B cell (primary cell): ENCODE measurements at regions not wholly inside any gene's neighbourhood (a gene's known extent, or its start where the extent isn't known, plus 50 kb on each side); places are given as distances from the start of the nearest gene placed in this dataset.
"Not testable (repeated sequence)": the region's sequence is repeated elsewhere in the genome, so short reads cannot be mapped to it uniquely, and the experiment has no call there.

Source experiments
- ATAC-seq: fragments of 200-7000 bp; cut with Tn5 transposase; one replicate; pipeline ENCODE4 v1.10.0; 2021; ENCODE audit warnings: low read depth, mild to moderate bottlenecking, moderate number of reproducible peaks, moderate library complexity
- CTCF ChIA-PET: fragments of 350-600 bp; sonication (Branson Sonifier 250); formaldehyde crosslinking; loops from one replicate; lab custom pipeline; 2021; ENCODE audit warnings: antibody characterized with exemption, inconsistent platforms; lab: Charles Lee
- POLR2A ChIA-PET: fragments of 350-600 bp; sonication (Branson Sonifier 250); formaldehyde crosslinking; loops from one replicate; lab custom pipeline; 2021; ENCODE audit warnings: antibody characterized with exemption; lab: Charles Lee
- DNase-seq: peaks from one replicate; pipeline ENCODE4 v3.0.0; 2013
- H2AFZ ChIP-seq: 2 replicates; pipeline ENCODE4 v1.6.1; 2012; ENCODE audit warnings: mild to moderate bottlenecking, low read depth, low read length; ENCODE audit not compliant: insufficient read depth, poor library complexity, severe bottlenecking
- H3K27ac ChIP-seq, 2 donors: 1 replicate in 1 of 2; 2 replicates in 1 of 2; pipeline ENCODE4 v1.5.1; 2012 to 2013; ENCODE audit warnings: low read length in 2 of 2, mild to moderate bottlenecking in 2 of 2, moderate library complexity in 1 of 2
- H3K27me3 ChIP-seq, 4 experiments: fragments of 200-600 bp in 1 of 4; sonication (generic) in 1 of 4; replicated peaks in 1 of 4; 1 replicate in 2 of 4; 2 replicates in 2 of 4; pipeline versions ENCODE4 v1.6.1 to v1.7.0; 2013 to 2016; ENCODE audit warnings: low read length in 3 of 4, mild to moderate bottlenecking in 2 of 4, mixed read lengths in 1 of 4, moderate library complexity in 1 of 4; ENCODE audit not compliant: insufficient read depth in 4 of 4, control insufficient read depth in 3 of 4; ENCODE audit errors: control extremely low read depth in 1 of 4
- H3K36me3 ChIP-seq, 2 experiments: replicated peaks in 1 of 2; 1 replicate in 1 of 2; 2 replicates in 1 of 2; pipeline versions ENCODE4 v1.6.1 to v1.7.1; 2013; ENCODE audit warnings: low read length in 1 of 2; ENCODE audit not compliant: insufficient read depth in 2 of 2, control insufficient read depth in 1 of 2; ENCODE audit errors: control extremely low read depth in 1 of 2, extremely low read depth in 1 of 2
- H3K4me1 ChIP-seq, 2 donors: fragments of 200-600 bp in 1 of 2; sonication (generic) in 1 of 2; 1 replicate in 1 of 2; 2 replicates in 1 of 2; pipeline versions ENCODE4 v1.5.1 to v1.6.1; 2013 to 2017; ENCODE audit warnings: low read length in 2 of 2; ENCODE audit not compliant: control insufficient read depth in 2 of 2, insufficient read depth in 2 of 2
- H3K4me2 ChIP-seq: replicated peaks from 2 replicates; pipeline ENCODE3; 2012; ENCODE audit warnings: mild to moderate bottlenecking, low read depth, low read length; ENCODE audit not compliant: poor library complexity, severe bottlenecking
- H3K4me3 ChIP-seq, 5 experiments: fragments of 200-600 bp in 1 of 5; sonication (generic) in 1 of 5; 1 replicate in 3 of 5; 2 replicates in 2 of 5; pipeline versions ENCODE4 v1.5.1 to v1.7.0; 2011 to 2016; ENCODE audit warnings: low read length in 4 of 5, mild to moderate bottlenecking in 4 of 5, low read depth in 2 of 5, control low read depth in 1 of 5, moderate library complexity in 1 of 5; ENCODE audit not compliant: insufficient read depth in 1 of 5; ENCODE audit errors: control extremely low read depth in 1 of 5, extremely low read depth in 1 of 5
- H3K79me2 ChIP-seq: fragments of 200-600 bp; sonication (generic); one replicate; pipeline ENCODE4 v1.6.0; 2016; ENCODE audit warnings: low read length; ENCODE audit not compliant: control insufficient read depth, insufficient read depth
- H3K9ac ChIP-seq: fragments of 200-600 bp; sonication (generic); 2 replicates; pipeline ENCODE4 v1.6.1; 2017; ENCODE audit warnings: mild to moderate bottlenecking, low read length, moderate library complexity
- H3K9me3 ChIP-seq, 3 donors: one replicate each; pipeline versions ENCODE4 v1.6.1 to v1.7.1; 2013; ENCODE audit warnings: low read length in 2 of 3; ENCODE audit not compliant: control insufficient read depth in 2 of 3, insufficient read depth in 1 of 3; ENCODE audit errors: control extremely low read depth in 1 of 3
- H4K20me1 ChIP-seq: 2 replicates; pipeline ENCODE4 v1.6.0; 2012; ENCODE audit warnings: mild to moderate bottlenecking, low read length; ENCODE audit not compliant: insufficient read depth, control insufficient read depth, poor library complexity, severe bottlenecking
- H3K27ac Mint-ChIP-seq: one replicate; pipeline ENCODE4 v1.8.0; 2021; ENCODE audit warnings: mixed read lengths
- H3K27me3 Mint-ChIP-seq: one replicate; pipeline ENCODE4 v1.8.0; 2021; ENCODE audit warnings: mixed read lengths
- H3K4me1 Mint-ChIP-seq: one replicate; pipeline ENCODE4 v1.8.0; 2021; ENCODE audit warnings: mixed read lengths
- H3K4me3 Mint-ChIP-seq: one replicate; pipeline ENCODE4 v1.8.0; 2021; ENCODE audit warnings: mixed read lengths
- H3K9me3 Mint-ChIP-seq: one replicate; pipeline ENCODE4 v1.8.0; 2022; ENCODE audit warnings: mixed read lengths; ENCODE audit not compliant: insufficient read depth
- WGBS: methylation state at CpG from one replicate; pipeline ENCODE4 v1.1.5; 2013; ENCODE audit warnings: missing lambda C conversion rate; ENCODE audit not compliant: insufficient coverage; 5-methylcytosine and 5-hydroxymethylcytosine counted together
- intact Hi-C: fragments of 100-400 bp; cut with micrococcal nuclease; formaldehyde crosslinking; loops from one replicate; pipeline ENCODE4 v1.10.0; 2022

GRCh38 chr4:4004702-4005101, 222.0 kb downstream of the OTOP1 start:
- H3K4me1 Mint-ChIP-seq, H3K79me2 ChIP-seq, H3K9me3 ChIP-seq, H4K20me1 ChIP-seq, H3K27me3 ChIP-seq, intact Hi-C loops, POLR2A ChIA-PET, ATAC-seq, H3K4me3 ChIP-seq, H2AFZ ChIP-seq, H3K27me3 Mint-ChIP-seq, H3K4me3 Mint-ChIP-seq, H3K27ac Mint-ChIP-seq, CTCF ChIA-PET, H3K9ac ChIP-seq, H3K36me3 ChIP-seq, H3K4me2 ChIP-seq, H3K27ac ChIP-seq, H3K4me1 ChIP-seq, H3K9me3 Mint-ChIP-seq, DNase-seq: not testable (repeated sequence)
- WGBS, result 79% methylated on average over 5 of the region's 10 CpGs

DNA sequence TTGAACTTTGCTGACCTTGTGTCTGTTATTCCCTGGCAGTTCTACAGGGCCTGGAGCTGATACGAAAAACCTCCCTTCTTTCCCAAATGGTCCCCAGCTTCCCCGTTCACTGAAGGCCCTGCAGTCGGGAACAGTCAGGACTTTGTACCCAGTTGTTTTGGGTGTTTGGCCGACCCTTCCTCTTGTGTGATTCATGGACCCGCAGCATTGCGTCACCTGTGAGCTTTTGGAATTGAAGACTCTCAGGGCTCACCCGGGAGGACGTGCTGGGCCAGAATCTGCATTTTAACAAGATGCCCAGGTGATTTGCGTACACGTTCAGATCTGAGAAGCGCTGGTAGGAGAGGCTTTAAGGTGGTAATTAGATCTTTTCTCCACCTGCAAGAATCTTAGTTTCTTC, 220.4 kb downstream of the OTOP1 start:
- H3K27ac Mint-ChIP-seq, H3K27me3 ChIP-seq, H3K4me1 Mint-ChIP-seq, H4K20me1 ChIP-seq, intact Hi-C loops, CTCF ChIA-PET, H3K36me3 ChIP-seq, H3K9me3 Mint-ChIP-seq, H3K27me3 Mint-ChIP-seq, H2AFZ ChIP-seq, H3K79me2 ChIP-seq, DNase-seq, H3K27ac ChIP-seq, H3K9ac ChIP-seq, H3K9me3 ChIP-seq, ATAC-seq, H3K4me1 ChIP-seq, H3K4me2 ChIP-seq, H3K4me3 Mint-ChIP-seq, POLR2A ChIA-PET, H3K4me3 ChIP-seq: not testable (repeated sequence)
- 69% methylated on average over 7 of the region's 11 CpGs for WGBS

GRCh38 chr4:4019071-4019470, 207.7 kb downstream of the OTOP1 start:
- intact Hi-C loops, result not testable (repeated sequence)

DNA sequence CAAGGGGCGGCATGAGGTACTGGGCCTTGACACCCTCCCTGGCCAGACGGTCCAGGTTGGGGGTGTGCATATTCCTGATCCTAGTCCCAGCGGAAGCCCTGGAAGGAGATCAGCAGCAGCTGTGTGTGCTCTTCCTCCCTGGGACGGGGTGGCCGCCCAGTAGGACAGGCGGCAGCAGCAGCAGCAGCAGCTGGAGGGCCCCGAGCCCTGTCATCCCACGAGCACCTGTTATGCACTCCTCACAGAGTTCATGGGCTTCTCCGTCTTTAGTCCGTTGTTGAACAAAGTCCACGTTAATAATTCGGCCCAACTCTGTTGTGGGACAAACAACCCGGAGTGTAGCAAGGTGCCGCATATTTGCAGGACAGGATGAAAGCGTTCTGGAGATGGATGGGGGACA, 205.6 kb downstream of the OTOP1 start:
- intact Hi-C loops, result not testable (repeated sequence)

More at GRCh38 chr4:4019071-4019470, 207.7 kb downstream of the OTOP1 start:
- H3K36me3 ChIP-seq, H3K9me3 Mint-ChIP-seq, DNase-seq, H3K4me1 Mint-ChIP-seq, CTCF ChIA-PET, H3K79me2 ChIP-seq, H3K4me2 ChIP-seq, H2AFZ ChIP-seq, ATAC-seq, H3K27ac Mint-ChIP-seq, H3K4me3 ChIP-seq, H3K27ac ChIP-seq, H3K27me3 Mint-ChIP-seq, H4K20me1 ChIP-seq, H3K27me3 ChIP-seq, H3K4me3 Mint-ChIP-seq, POLR2A ChIA-PET, H3K4me1 ChIP-seq, H3K9ac ChIP-seq, H3K9me3 ChIP-seq: not testable (repeated sequence)
- WGBS, result 75% methylated on average over 6 of the region's 7 CpGs

More for the DNA sequence above, 205.6 kb downstream of the OTOP1 start:
- H4K20me1 ChIP-seq, H3K9ac ChIP-seq, H3K27ac Mint-ChIP-seq, H3K9me3 Mint-ChIP-seq, POLR2A ChIA-PET, H2AFZ ChIP-seq, H3K4me2 ChIP-seq, H3K9me3 ChIP-seq, H3K4me3 Mint-ChIP-seq, H3K36me3 ChIP-seq, CTCF ChIA-PET, H3K4me3 ChIP-seq, DNase-seq, ATAC-seq, H3K4me1 ChIP-seq, H3K27me3 ChIP-seq, H3K4me1 Mint-ChIP-seq, H3K79me2 ChIP-seq, H3K27ac ChIP-seq: not testable (repeated sequence)
- peaks cover 16% of the 10 kb centered on the region for H3K27me3 Mint-ChIP-seq
- WGBS, result no CpG with 5 or more reads among the region's 15 CpGs
